Lower leg skin (tissue), 3 donors: ENCODE measurements at regions not wholly inside any gene's neighbourhood (a gene's known extent, or its start where the extent isn't known, plus 50 kb on each side); places are given as distances from the start of the nearest gene placed in this dataset.

Source experiments
- CTCF ChIP-seq, 3 donors: fragments of 450-650 bp; IDR thresholded peaks; one replicate each; pipeline ENCODE4 v1.5.1; 2016; ENCODE audit warnings: antibody characterized with exemption in 3 of 3, mild to moderate bottlenecking in 3 of 3, moderate library complexity in 2 of 3
- POLR2A ChIP-seq, 2 donors: fragments of 450-650 bp; IDR thresholded peaks; one replicate each; pipeline ENCODE4 v1.6.1; 2016 to 2017; ENCODE audit warnings: antibody characterized with exemption in 2 of 2, mild to moderate bottlenecking in 1 of 2, moderate library complexity in 1 of 2

- TF ChIP-seq POLR2A (IDR thresholded peaks at IDR 0.05) (no peak), CTCF (IDR thresholded peaks at IDR 0.05) (no peak)
Observed at GRCh38 chrX:112473654-112474053, 206.1 kb downstream of the LHFPL1 start.
